NT2/D1 (cell line): ENCODE measurements at regions not wholly inside any gene's neighbourhood (a gene's known extent, or its start where the extent isn't known, plus 50 kb on each side); places are given as distances from the start of the nearest gene placed in this dataset.

Experiments
- DNase-seq: peaks from one replicate; pipeline ENCODE4 v3.0.0-alpha.2; 2011; ENCODE audit warnings: low read depth, low spot score
- H3K27me3 ChIP-seq: 2 replicates; pipeline ENCODE4 v1.6.0; 2011; ENCODE audit warnings: mild to moderate bottlenecking; ENCODE audit not compliant: insufficient read length, insufficient read depth
- H3K36me3 ChIP-seq: 2 replicates; pipeline ENCODE4 v1.6.1; 2011; ENCODE audit warnings: mild to moderate bottlenecking, low read length, mixed read lengths; ENCODE audit not compliant: insufficient read depth, insufficient read length
- H3K4me1 ChIP-seq: 2 replicates; pipeline ENCODE4 v1.5.1; 2011; ENCODE audit not compliant: insufficient read depth, insufficient read length
- H3K4me3 ChIP-seq: 2 replicates; pipeline ENCODE4 v1.5.1; 2011; ENCODE audit warnings: low read depth; ENCODE audit not compliant: insufficient read length
- H3K9ac ChIP-seq: 2 replicates; pipeline ENCODE4 v1.6.0; 2011; ENCODE audit warnings: low read depth; ENCODE audit not compliant: insufficient read length
- H3K9me3 ChIP-seq: 2 replicates; pipeline ENCODE4 v1.5.1; 2011; ENCODE audit warnings: mild to moderate bottlenecking, low read length; ENCODE audit not compliant: insufficient read depth
- SUZ12 ChIP-seq: IDR thresholded peaks from 2 replicates; pipeline ENCODE4 v1.6.1; 2011; ENCODE audit not compliant: insufficient read length, insufficient read depth; ENCODE audit errors: extremely low read depth
- YY1 ChIP-seq: IDR thresholded peaks from 2 replicates; pipeline ENCODE4 v1.6.1; 2011; ENCODE audit not compliant: insufficient read length, insufficient read depth
- ZNF274 ChIP-seq: IDR thresholded peaks from 2 replicates; pipeline ENCODE4 v1.6.1; 2011; ENCODE audit warnings: mild to moderate bottlenecking, low read depth, low read length

GRCh38 chr2:215702116-215702902, 266.4 kb upstream of the FN1 start:
- TF ChIP-seq YY1, result no peak
- TF ChIP-seq ZNF274, result no peak
- no peak for TF ChIP-seq SUZ12
- H3K27me3 ChIP-seq, result no peaks in the 10 kb centered on the region
- no peak overlapping the region for H3K4me3 ChIP-seq
- H3K36me3 ChIP-seq, result no peaks in the 10 kb centered on the region
- H3K4me1 ChIP-seq, result no peaks in the 10 kb centered on the region
- H3K9ac ChIP-seq, result no peak overlapping the region
- DNase-seq, result no peak
- H3K9me3 ChIP-seq, result no peaks in the 10 kb centered on the region

- H3K9ac ChIP-seq, result no peak overlapping the region
- H3K36me3 ChIP-seq, result no peaks in the 10 kb centered on the region
- H3K4me3 ChIP-seq, result no peak overlapping the region
- TF ChIP-seq SUZ12 (no peak), ZNF274 (no peak), YY1 (no peak)
- DNase-seq, result no peak
- H3K4me1 ChIP-seq, result no peaks in the 10 kb centered on the region
- H3K27me3 ChIP-seq, result no peaks in the 10 kb centered on the region
- H3K9me3 ChIP-seq, result no peaks in the 10 kb centered on the region
Measured at GRCh38 chr2:215699700-215700538, 264.1 kb upstream of the FN1 start.

GRCh38 chr2:215699018-215699417, 263.1 kb upstream of the FN1 start:
- Histone ChIP-seq H3K36me3 (no peaks in the 10 kb centered on the region), H3K27me3 (no peaks in the 10 kb centered on the region), H3K9me3 (no peaks in the 10 kb centered on the region), H3K4me3 (no peak overlapping the region), H3K4me1 (no peaks in the 10 kb centered on the region), H3K9ac (no peak overlapping the region)
- TF ChIP-seq SUZ12 (no peak), YY1 (no peak), ZNF274 (no peak)
- no peak for DNase-seq

- Histone ChIP-seq H3K27me3 (no peaks in the 10 kb centered on the region), H3K4me3 (no peak overlapping the region), H3K36me3 (no peaks in the 10 kb centered on the region), H3K4me1 (no peaks in the 10 kb centered on the region), H3K9me3 (no peaks in the 10 kb centered on the region), H3K9ac (no peak overlapping the region)
- no peak for TF ChIP-seq SUZ12
- TF ChIP-seq ZNF274, result no peak
- no peak for TF ChIP-seq YY1
- no peak for DNase-seq
Measured at GRCh38 chr2:215698566-215698965, 262.7 kb upstream of the FN1 start.

GRCh38 chr2:215697496-215697895, 261.6 kb upstream of the FN1 start:
- TF ChIP-seq SUZ12 (no peak), ZNF274 (no peak), YY1 (no peak)
- no peak overlapping the region for H3K9ac ChIP-seq
- no peak for DNase-seq
- H3K27me3 ChIP-seq, result no peaks in the 10 kb centered on the region
- no peak overlapping the region for H3K4me3 ChIP-seq
- H3K9me3 ChIP-seq, result no peaks in the 10 kb centered on the region
- no peaks in the 10 kb centered on the region for H3K4me1 ChIP-seq
- no peaks in the 10 kb centered on the region for H3K36me3 ChIP-seq

- no peaks in the 10 kb centered on the region for H3K9me3 ChIP-seq
- H3K4me1 ChIP-seq, result no peaks in the 10 kb centered on the region
- TF ChIP-seq SUZ12 (no peak), YY1 (no peak), ZNF274 (no peak)
- no peaks in the 10 kb centered on the region for H3K36me3 ChIP-seq
- H3K4me3 ChIP-seq, result no peak overlapping the region
- no peaks in the 10 kb centered on the region for H3K27me3 ChIP-seq
- H3K9ac ChIP-seq, result no peak overlapping the region
- DNase-seq, result no peak
Measured at GRCh38 chr2:215697003-215697402, 261.1 kb upstream of the FN1 start.

- TF ChIP-seq ZNF274, result no peak
- TF ChIP-seq SUZ12, result no peak
- no peak for TF ChIP-seq YY1
- H3K4me3 ChIP-seq, result no peak overlapping the region
- H3K9me3 ChIP-seq, result no peaks in the 10 kb centered on the region
- H3K9ac ChIP-seq, result no peak overlapping the region
- H3K4me1 ChIP-seq, result no peaks in the 10 kb centered on the region
- H3K27me3 ChIP-seq, result no peaks in the 10 kb centered on the region
- no peak for DNase-seq
- no peaks in the 10 kb centered on the region for H3K36me3 ChIP-seq
Measured at GRCh38 chr2:215695861-215696260, 260.0 kb upstream of the FN1 start.
